NCI-H2227 (cell line): ENCODE measurements at regions not wholly inside any gene's neighbourhood (a gene's known extent, or its start where the extent isn't known, plus 50 kb on each side); places are given as distances from the start of the nearest gene placed in this dataset.
"Not testable (repeated sequence)": the region's sequence is repeated elsewhere in the genome, so short reads cannot be mapped to it uniquely, and the experiment has no call there.

Experiments used
- DNase-seq: peaks from one replicate; lab custom pipeline; 2025; ENCODE audit not compliant: unreplicated experiment; lab: John Stamatoyannopoulos, UW

- DNase-seq = no peak
These were observed 173.4 kb upstream of the PFKP start for GRCh38 chr10:2893991-2894390.

GRCh38 chr10:2893158-2893845 is 174.0 kb upstream of the PFKP start:
- no peak for DNase-seq

GRCh38 chr10:2891770-2892124 is 175.6 kb upstream of the PFKP start:
- no peak for DNase-seq

- no peak for DNase-seq
These were observed 176.1 kb upstream of the PFKP start for GRCh38 chr10:2891073-2891769.

GRCh38 chr10:2890093-2890492 is 177.3 kb upstream of the PFKP start:
- DNase-seq = no peak

GRCh38 chr10:2888403-2889004 is 178.8 kb upstream of the PFKP start:
- no peak for DNase-seq

GRCh38 chr10:2887391-2888070 is 179.8 kb upstream of the PFKP start:
- DNase-seq = no peak

GRCh38 chr10:2886662-2887061 is 180.7 kb upstream of the PFKP start:
- no peak for DNase-seq

- DNase-seq = no peak
These were observed 181.8 kb upstream of the PFKP start for GRCh38 chr10:2885288-2886278.

GRCh38 chr10:2883983-2884540 is 183.3 kb upstream of the PFKP start:
- not testable (repeated sequence) for DNase-seq

GRCh38 chr10:2883238-2883637 is 184.1 kb upstream of the PFKP start:
- no peak for DNase-seq

GRCh38 chr10:2882628-2883027 is 184.7 kb upstream of the PFKP start:
- DNase-seq = no peak

GRCh38 chr10:2881720-2882620 is 185.4 kb upstream of the PFKP start:
- DNase-seq = no peak

- DNase-seq = not testable (repeated sequence)
These were observed 187.3 kb upstream of the PFKP start for GRCh38 chr10:2880050-2880449.

GRCh38 chr10:2878818-2879217 is 188.5 kb upstream of the PFKP start:
- DNase-seq = no peak

GRCh38 chr10:2876032-2876431 is 191.3 kb upstream of the PFKP start:
- no peak for DNase-seq

GRCh38 chr10:2874963-2875362 is 192.4 kb upstream of the PFKP start:
- DNase-seq = no peak

GRCh38 chr10:2873769-2874168 is 193.6 kb upstream of the PFKP start:
- DNase-seq = no peak

- no peak for DNase-seq
These were observed 195.6 kb upstream of the PFKP start for GRCh38 chr10:2871673-2872219.
